NCI-H1417 treated with DMSO at 0.1 percent for 48 hours (cell line): ENCODE measurements at regions not wholly inside any gene's neighbourhood (a gene's known extent, or its start where the extent isn't known, plus 50 kb on each side); places are given as distances from the start of the nearest gene placed in this dataset.

Experiments used
- DNase-seq: peaks from one replicate; lab custom pipeline; 2025; lab: John Stamatoyannopoulos, UW

- no peak for DNase-seq
These were observed 593.8 kb downstream of the SPRY1 start for GRCh38 chr4:123990310-123990870.

GRCh38 chr4:123994917-123995316 lies 598.3 kb downstream of the SPRY1 start:
- no peak for DNase-seq

- DNase-seq, result no peak
These were observed 599.3 kb downstream of the SPRY1 start for GRCh38 chr4:123995936-123996335.

GRCh38 chr4:123996718-123997510 lies 600.3 kb downstream of the SPRY1 start:
- DNase-seq, result peak; percentile 25

- no peak for DNase-seq
These were observed 601.3 kb downstream of the SPRY1 start for GRCh38 chr4:123997776-123998449.

GRCh38 chr4:124000233-124000632 lies 603.6 kb downstream of the SPRY1 start:
- DNase-seq, result no peak

GRCh38 chr4:124015766-124016165 lies 619.2 kb downstream of the SPRY1 start:
- no peak for DNase-seq

GRCh38 chr4:124017185-124017785 lies 620.7 kb downstream of the SPRY1 start:
- no peak for DNase-seq

- DNase-seq, result peak; percentile 2
These were observed 622.1 kb downstream of the SPRY1 start for GRCh38 chr4:124018383-124019317.

GRCh38 chr4:124019749-124020549 lies 623.4 kb downstream of the SPRY1 start:
- no peak for DNase-seq

- no peak for DNase-seq
These were observed 628.4 kb downstream of the SPRY1 start for GRCh38 chr4:124025000-124025399.

GRCh38 chr4:124025428-124025827 lies 628.8 kb downstream of the SPRY1 start:
- no peak for DNase-seq

- no peak for DNase-seq
These were observed 631.6 kb downstream of the SPRY1 start for GRCh38 chr4:124028182-124028581.

GRCh38 chr4:124030147-124030546 lies 633.6 kb downstream of the SPRY1 start:
- DNase-seq, result no peak

GRCh38 chr4:124032035-124032434 lies 635.4 kb downstream of the SPRY1 start:
- no peak for DNase-seq

GRCh38 chr4:124035364-124036041 lies 638.9 kb downstream of the SPRY1 start:
- DNase-seq, result peak; percentile 4

GRCh38 chr4:124037236-124037635 lies 640.6 kb downstream of the SPRY1 start:
- no peak for DNase-seq

- DNase-seq, result no peak
These were observed 647.7 kb downstream of the SPRY1 start for GRCh38 chr4:124044330-124044729.

GRCh38 chr4:124044867-124045266 lies 648.3 kb downstream of the SPRY1 start:
- no peak for DNase-seq

GRCh38 chr4:124046190-124046589 lies 649.6 kb downstream of the SPRY1 start:
- DNase-seq, result no peak
